Omental fat pad (tissue), 3 donors: ENCODE measurements at regions not wholly inside any gene's neighbourhood (a gene's known extent, or its start where the extent isn't known, plus 50 kb on each side); places are given as distances from the start of the nearest gene placed in this dataset.
"Not testable (repeated sequence)": the region's sequence is repeated elsewhere in the genome, so short reads cannot be mapped to it uniquely, and the experiment has no call there.

Source experiments
- ATAC-seq: fragments of 150-250 bp; one replicate; pipeline ENCODE4 v1.9.1; 2016; ENCODE audit warnings: mild to moderate bottlenecking, moderate library complexity; ENCODE audit not compliant: low FRiP score
- DNase-seq: peaks from one replicate; pipeline ENCODE4 v3.0.0-alpha.2; 2019; ENCODE audit warnings: low spot score
- TF ChIP-seq, protein P1 (sequence below), 3 donors: fragments of 450-650 bp; IDR thresholded peaks; one replicate each; pipeline ENCODE4 v1.5.1; 2016 to 2017; ENCODE audit warnings: antibody characterized with exemption in 3 of 3, mild to moderate bottlenecking in 3 of 3, moderate library complexity in 2 of 3

GRCh38 chr2:167732326-167732725, 515.1 kb downstream of the STK39 start:
- ATAC-seq (no peak), DNase-seq (no peak)
- TF ChIP-seq, protein P1, sequence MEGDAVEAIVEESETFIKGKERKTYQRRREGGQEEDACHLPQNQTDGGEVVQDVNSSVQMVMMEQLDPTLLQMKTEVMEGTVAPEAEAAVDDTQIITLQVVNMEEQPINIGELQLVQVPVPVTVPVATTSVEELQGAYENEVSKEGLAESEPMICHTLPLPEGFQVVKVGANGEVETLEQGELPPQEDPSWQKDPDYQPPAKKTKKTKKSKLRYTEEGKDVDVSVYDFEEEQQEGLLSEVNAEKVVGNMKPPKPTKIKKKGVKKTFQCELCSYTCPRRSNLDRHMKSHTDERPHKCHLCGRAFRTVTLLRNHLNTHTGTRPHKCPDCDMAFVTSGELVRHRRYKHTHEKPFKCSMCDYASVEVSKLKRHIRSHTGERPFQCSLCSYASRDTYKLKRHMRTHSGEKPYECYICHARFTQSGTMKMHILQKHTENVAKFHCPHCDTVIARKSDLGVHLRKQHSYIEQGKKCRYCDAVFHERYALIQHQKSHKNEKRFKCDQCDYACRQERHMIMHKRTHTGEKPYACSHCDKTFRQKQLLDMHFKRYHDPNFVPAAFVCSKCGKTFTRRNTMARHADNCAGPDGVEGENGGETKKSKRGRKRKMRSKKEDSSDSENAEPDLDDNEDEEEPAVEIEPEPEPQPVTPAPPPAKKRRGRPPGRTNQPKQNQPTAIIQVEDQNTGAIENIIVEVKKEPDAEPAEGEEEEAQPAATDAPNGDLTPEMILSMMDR (IDR thresholded peaks at IDR 0.05): no peak

- ATAC-seq: no peak
- TF ChIP-seq, protein P1 (IDR thresholded peaks at IDR 0.05): no peak
- no peak for DNase-seq
Measured at GRCh38 chr2:167729911-167730310, 517.5 kb downstream of the STK39 start.

DNA sequence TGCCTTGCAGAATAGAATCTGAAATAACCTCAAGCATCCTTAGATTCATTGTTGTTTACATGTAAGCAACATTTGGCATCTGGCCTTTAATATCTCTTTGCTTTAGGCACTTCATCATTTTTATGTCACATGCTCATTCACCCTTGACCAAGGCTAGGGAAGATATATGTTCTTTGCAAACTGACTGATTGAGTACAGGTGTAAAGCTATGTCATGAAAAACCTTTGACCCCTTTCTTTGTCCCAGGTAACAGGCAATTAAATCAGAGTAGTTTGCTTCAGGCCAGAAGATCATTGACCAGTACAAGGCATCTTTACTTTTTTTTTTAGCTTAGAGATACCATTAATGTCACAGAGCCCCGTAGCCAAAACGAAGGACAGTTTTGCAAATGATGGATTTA, 520.6 kb downstream of the STK39 start:
- TF ChIP-seq, protein P1 (IDR thresholded peaks at IDR 0.05): no peak
- ATAC-seq (no peak), DNase-seq (no peak)

GRCh38 chr2:167721593-167721992, 525.8 kb downstream of the STK39 start:
- TF ChIP-seq, protein P1 (IDR thresholded peaks at IDR 0.05): no peak
- no peak for DNase-seq
- ATAC-seq: no peak

DNA sequence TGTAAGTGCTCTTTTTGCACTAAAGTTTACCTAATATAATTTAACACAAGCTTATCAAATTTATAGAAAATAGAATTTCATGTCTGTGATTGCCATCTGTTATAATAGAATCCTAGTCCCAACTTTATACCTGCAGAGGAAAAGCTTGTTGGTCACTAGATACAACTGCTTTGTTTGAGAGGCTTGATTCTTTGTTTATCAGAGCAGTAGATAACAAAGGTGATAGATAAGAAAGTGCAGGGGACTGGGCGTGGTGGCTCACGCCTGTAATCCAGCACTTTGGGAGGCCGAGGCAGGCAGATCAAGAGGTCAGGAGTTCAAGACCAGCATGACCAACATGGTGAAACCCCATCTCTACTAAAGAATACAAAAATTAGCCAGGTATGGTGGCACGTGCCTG, 528.0 kb downstream of the STK39 start:
- DNase-seq (no peak), ATAC-seq (no peak)
- TF ChIP-seq, protein P1 (IDR thresholded peaks at IDR 0.05): no peak

DNA sequence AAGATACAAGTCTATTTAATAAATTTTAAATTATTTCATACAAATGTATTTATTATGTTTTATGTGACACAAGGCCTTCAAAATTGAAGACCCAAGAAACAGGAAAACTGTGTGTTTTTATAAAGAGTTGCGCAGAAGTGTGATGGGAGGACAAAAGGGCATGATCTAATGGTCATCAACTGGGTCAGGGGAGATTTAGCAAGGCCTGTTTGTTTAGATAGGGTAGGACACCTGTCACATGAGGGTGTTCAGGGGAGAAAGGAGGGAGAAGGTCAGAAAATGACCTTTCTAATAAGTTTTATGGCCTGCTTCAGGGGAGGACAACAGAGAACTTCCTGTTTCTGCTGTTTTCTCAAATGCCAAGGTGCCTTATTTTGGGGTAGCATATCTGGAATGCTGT, 528.8 kb downstream of the STK39 start:
- TF ChIP-seq, protein P1 (IDR thresholded peaks at IDR 0.05): no peak
- DNase-seq (no peak), ATAC-seq (no peak)

- no peak for ATAC-seq
- TF ChIP-seq, protein P1 (IDR thresholded peaks at IDR 0.05): no peak
Measured at GRCh38 chr2:167715932-167716331, 531.5 kb downstream of the STK39 start.

DNA sequence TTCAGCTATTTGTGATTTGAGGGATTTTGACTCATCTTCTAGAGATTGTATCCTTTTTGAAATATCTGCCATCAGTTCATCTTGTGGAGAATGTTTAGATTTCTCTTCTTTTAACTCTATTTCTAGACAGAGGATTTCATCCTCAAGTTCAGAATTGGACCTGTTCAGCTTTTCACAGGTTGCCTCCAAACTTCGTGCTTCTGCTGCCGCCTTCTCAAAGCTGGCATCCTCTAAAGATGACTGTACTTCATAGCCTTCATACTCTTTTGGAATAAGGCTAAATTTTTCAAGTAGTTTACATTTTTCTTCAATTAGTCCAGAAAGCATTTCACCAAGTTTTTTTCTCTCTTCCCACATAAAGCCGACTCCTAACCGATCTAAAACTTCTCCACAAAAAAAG, 531.9 kb downstream of the STK39 start:
- DNase-seq, ATAC-seq: not testable (repeated sequence)

More at GRCh38 chr2:167715932-167716331, 531.5 kb downstream of the STK39 start:
- DNase-seq: no peak
